ENCODE measurements at regions not wholly inside any gene's neighbourhood (a gene's known extent, or its start where the extent isn't known, plus 50 kb on each side); places are given as distances from the start of the nearest gene placed in this dataset.

DNA sequence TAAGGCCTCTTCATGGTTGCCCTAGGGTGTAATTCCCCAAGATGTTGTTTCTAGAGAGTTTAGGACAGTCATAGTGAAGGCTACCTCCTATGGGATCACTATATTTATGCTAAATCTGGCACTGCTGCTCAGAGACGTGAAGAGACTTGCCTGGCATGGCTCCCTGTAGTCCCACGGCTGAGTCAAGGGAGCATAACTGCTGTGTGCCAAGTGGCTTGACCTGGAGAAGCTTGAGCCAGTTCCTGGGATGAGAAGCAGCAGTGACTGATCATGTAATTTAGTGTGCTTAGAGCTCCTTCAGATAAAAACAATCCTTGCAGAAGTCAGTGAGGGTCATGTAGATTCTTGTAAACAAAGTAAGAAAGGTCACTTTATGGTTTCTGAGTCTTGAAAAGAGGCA, 68.9 kb upstream of the TSPAN2 start:
- POLR2A ChIA-PET, result no interaction called here
- TF ChIP-seq TCF3 (IDR thresholded peaks at IDR 0.05; ENCODE audit: borderline replicate concordance, insufficient read depth, low read depth, low read length), result no peak
- TF ChIP-seq MLLT1 (IDR thresholded peaks at IDR 0.05), result no peak
- TF ChIP-seq NFXL1 (IDR thresholded peaks at IDR 0.05; ENCODE audit: borderline replicate concordance), result no peak
- no peak for TF ChIP-seq DPF2 (IDR thresholded peaks at IDR 0.05)
- no peak for TF ChIP-seq FOS (IDR thresholded peaks at IDR 0.05; ENCODE audit: borderline replicate concordance, extremely low read depth, insufficient read length)
- no peak for TF ChIP-seq ZNF622 (IDR thresholded peaks at IDR 0.05)
- no peak for TF ChIP-seq PKNOX1 (IDR thresholded peaks at IDR 0.05)
- no peak for TF ChIP-seq HCFC1 (IDR thresholded peaks at IDR 0.05; ENCODE audit: low read length)
- TF ChIP-seq HDAC6 (IDR thresholded peaks at IDR 0.05; ENCODE audit: unreplicated experiment), result no peak
- TF ChIP-seq SRF (IDR thresholded peaks at IDR 0.05; ENCODE audit: low read depth in 2 of 2, low read length in 2 of 2), result no peak
- TF ChIP-seq, protein P1, sequence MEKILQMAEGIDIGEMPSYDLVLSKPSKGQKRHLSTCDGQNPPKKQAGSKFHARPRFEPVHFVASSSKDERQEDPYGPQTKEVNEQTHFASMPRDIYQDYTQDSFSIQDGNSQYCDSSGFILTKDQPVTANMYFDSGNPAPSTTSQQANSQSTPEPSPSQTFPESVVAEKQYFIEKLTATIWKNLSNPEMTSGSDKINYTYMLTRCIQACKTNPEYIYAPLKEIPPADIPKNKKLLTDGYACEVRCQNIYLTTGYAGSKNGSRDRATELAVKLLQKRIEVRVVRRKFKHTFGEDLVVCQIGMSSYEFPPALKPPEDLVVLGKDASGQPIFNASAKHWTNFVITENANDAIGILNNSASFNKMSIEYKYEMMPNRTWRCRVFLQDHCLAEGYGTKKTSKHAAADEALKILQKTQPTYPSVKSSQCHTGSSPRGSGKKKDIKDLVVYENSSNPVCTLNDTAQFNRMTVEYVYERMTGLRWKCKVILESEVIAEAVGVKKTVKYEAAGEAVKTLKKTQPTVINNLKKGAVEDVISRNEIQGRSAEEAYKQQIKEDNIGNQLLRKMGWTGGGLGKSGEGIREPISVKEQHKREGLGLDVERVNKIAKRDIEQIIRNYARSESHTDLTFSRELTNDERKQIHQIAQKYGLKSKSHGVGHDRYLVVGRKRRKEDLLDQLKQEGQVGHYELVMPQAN (conservative IDR thresholded peaks at IDR 0.05), result no peak
- no peak for TF ChIP-seq MYB (IDR thresholded peaks at IDR 0.05; ENCODE audit: borderline replicate concordance, low read depth, low read length)
- Histone ChIP-seq H3K9ac (ENCODE audit: control insufficient read depth, insufficient read depth, low read length) (no peak overlapping the region), H3K4me2 (ENCODE audit: control insufficient read depth, insufficient read depth) (no peak overlapping the region), H3K4me1 (ENCODE audit: control insufficient read depth, insufficient read depth, low read length) (no peaks in the 10 kb centered on the region), H3K4me3 (no peak overlapping the region; the same call in 1 of the 2 replicates), H3K27me3 (replicated peaks in 1 of 2; ENCODE audit: control insufficient read depth in 2 of 2, insufficient read depth in 2 of 2, low read length in 1 of 2) (no peaks in the 10 kb centered on the region), H3K36me3 (ENCODE audit: control insufficient read depth in 2 of 2, insufficient read depth in 2 of 2, low read length in 1 of 2) (no peaks in the 10 kb centered on the region), H3K9me3 (replicated peaks; ENCODE audit: control insufficient read depth, insufficient read depth, low read length) (no peaks in the 10 kb centered on the region), H3K79me2 (ENCODE audit: control insufficient read depth, insufficient read depth, low read length) (no peaks in the 10 kb centered on the region), H2AFZ (ENCODE audit: control insufficient read depth, low read depth, low read length) (no peak overlapping the region), H3K27ac (ENCODE audit: control insufficient read depth, insufficient read depth) (no peak overlapping the region), H4K20me1 (ENCODE audit: control insufficient read depth, insufficient read depth) (no peaks in the 10 kb centered on the region)
- RAD21 ChIA-PET (ENCODE audit: unreplicated experiment), result no interaction called here
- CTCF ChIA-PET, result interaction anchor here (0.6 kb wide), 1 partner anchor 18 kb away, joined by 4 read pairs; no protein-coding TSS in a partner anchor
- 27% methylated on average over 2 of the region's 2 CpGs for WGBS (ENCODE audit: insufficient coverage, insufficient replicate concordance, low lambda C conversion rate, missing lambda C conversion rate)
- no TSS peak for BruUV-seq (replicated peaks)
- no peak for ATAC-seq
- SMC1A ChIA-PET (ENCODE audit: uncharacterized antibody, unreplicated experiment), result no interaction called here
- DNase-seq (ENCODE audit: low read depth, low spot score), result no peak
- FAIRE-seq, result no peak
- in situ Hi-C loops (cut with MboI), result no loop called here
- intact Hi-C loops (cut with micrococcal nuclease; ENCODE audit: unreplicated experiment), result no loop called here

Data from GM12878 (cell line).